ENCODE measurements at regions not wholly inside any gene's neighbourhood (a gene's known extent, or its start where the extent isn't known, plus 50 kb on each side); places are given as distances from the start of the nearest gene placed in this dataset.

- TF ChIP-seq, protein P1, sequence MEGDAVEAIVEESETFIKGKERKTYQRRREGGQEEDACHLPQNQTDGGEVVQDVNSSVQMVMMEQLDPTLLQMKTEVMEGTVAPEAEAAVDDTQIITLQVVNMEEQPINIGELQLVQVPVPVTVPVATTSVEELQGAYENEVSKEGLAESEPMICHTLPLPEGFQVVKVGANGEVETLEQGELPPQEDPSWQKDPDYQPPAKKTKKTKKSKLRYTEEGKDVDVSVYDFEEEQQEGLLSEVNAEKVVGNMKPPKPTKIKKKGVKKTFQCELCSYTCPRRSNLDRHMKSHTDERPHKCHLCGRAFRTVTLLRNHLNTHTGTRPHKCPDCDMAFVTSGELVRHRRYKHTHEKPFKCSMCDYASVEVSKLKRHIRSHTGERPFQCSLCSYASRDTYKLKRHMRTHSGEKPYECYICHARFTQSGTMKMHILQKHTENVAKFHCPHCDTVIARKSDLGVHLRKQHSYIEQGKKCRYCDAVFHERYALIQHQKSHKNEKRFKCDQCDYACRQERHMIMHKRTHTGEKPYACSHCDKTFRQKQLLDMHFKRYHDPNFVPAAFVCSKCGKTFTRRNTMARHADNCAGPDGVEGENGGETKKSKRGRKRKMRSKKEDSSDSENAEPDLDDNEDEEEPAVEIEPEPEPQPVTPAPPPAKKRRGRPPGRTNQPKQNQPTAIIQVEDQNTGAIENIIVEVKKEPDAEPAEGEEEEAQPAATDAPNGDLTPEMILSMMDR (IDR thresholded peaks at IDR 0.05; ENCODE audit: low read length), result no peak
- TF ChIP-seq EZH2phosphoT487 (IDR thresholded peaks at IDR 0.05; ENCODE audit: low read length), result no peak
These were observed 60.6 kb downstream of the ING1 start for GRCh38 chr13:110774051-110774450.

All from MM.1S (cell line).